ENCODE measurements at regions not wholly inside any gene's neighbourhood (a gene's known extent, or its start where the extent isn't known, plus 50 kb on each side); places are given as distances from the start of the nearest gene placed in this dataset.

DNA sequence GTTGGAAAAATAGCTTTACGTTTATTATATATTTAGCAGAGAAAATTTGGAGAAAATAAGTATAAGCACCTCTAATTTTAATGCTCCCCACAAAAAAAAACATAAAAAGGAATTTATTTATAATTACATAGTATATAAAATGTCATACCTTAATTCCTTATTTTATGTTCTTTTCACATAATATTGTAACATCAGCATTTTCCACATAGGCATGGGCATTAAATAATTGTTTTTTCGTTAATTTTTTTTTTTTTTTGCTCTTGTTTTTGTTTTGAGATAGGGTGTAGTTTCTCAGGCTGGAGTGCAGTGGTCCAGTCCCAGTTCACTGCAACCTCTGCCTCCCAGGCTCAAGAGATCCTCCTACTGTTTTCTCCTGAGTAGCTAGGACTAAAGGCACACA, 329.8 kb upstream of the FOXG1 start:
- TF ChIP-seq CREB1 (IDR thresholded peaks at IDR 0.05; ENCODE audit: low read depth) (no peak), FOXM1 (IDR thresholded peaks at IDR 0.05; ENCODE audit: borderline replicate concordance, low read depth) (no peak), RAD21 (IDR thresholded peaks at IDR 0.05; ENCODE audit: low read depth) (no peak), CEBPB (IDR thresholded peaks at IDR 0.05) (no peak), TAF1 (IDR thresholded peaks at IDR 0.05; ENCODE audit: low read depth) (no peak), ZBTB7A (IDR thresholded peaks at IDR 0.05; ENCODE audit: low read depth) (no peak), NFIC (IDR thresholded peaks at IDR 0.05) (no peak), EP300 (IDR thresholded peaks at IDR 0.05; ENCODE audit: borderline replicate concordance) (no peak), TCF12 (IDR thresholded peaks at IDR 0.05; ENCODE audit: low read depth) (no peak), YY1 (IDR thresholded peaks at IDR 0.05; ENCODE audit: low read depth) (no peak), EGR1 (IDR thresholded peaks at IDR 0.05) (no peak), TEAD4 (IDR thresholded peaks at IDR 0.05) (no peak)
- TF ChIP-seq, protein P1, sequence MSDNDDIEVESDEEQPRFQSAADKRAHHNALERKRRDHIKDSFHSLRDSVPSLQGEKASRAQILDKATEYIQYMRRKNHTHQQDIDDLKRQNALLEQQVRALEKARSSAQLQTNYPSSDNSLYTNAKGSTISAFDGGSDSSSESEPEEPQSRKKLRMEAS (IDR thresholded peaks at IDR 0.05): no peak
- TF ChIP-seq, protein P2, sequence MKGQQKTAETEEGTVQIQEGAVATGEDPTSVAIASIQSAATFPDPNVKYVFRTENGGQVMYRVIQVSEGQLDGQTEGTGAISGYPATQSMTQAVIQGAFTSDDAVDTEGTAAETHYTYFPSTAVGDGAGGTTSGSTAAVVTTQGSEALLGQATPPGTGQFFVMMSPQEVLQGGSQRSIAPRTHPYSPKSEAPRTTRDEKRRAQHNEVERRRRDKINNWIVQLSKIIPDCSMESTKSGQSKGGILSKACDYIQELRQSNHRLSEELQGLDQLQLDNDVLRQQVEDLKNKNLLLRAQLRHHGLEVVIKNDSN (IDR thresholded peaks at IDR 0.05): no peak
- TF ChIP-seq, protein P3, sequence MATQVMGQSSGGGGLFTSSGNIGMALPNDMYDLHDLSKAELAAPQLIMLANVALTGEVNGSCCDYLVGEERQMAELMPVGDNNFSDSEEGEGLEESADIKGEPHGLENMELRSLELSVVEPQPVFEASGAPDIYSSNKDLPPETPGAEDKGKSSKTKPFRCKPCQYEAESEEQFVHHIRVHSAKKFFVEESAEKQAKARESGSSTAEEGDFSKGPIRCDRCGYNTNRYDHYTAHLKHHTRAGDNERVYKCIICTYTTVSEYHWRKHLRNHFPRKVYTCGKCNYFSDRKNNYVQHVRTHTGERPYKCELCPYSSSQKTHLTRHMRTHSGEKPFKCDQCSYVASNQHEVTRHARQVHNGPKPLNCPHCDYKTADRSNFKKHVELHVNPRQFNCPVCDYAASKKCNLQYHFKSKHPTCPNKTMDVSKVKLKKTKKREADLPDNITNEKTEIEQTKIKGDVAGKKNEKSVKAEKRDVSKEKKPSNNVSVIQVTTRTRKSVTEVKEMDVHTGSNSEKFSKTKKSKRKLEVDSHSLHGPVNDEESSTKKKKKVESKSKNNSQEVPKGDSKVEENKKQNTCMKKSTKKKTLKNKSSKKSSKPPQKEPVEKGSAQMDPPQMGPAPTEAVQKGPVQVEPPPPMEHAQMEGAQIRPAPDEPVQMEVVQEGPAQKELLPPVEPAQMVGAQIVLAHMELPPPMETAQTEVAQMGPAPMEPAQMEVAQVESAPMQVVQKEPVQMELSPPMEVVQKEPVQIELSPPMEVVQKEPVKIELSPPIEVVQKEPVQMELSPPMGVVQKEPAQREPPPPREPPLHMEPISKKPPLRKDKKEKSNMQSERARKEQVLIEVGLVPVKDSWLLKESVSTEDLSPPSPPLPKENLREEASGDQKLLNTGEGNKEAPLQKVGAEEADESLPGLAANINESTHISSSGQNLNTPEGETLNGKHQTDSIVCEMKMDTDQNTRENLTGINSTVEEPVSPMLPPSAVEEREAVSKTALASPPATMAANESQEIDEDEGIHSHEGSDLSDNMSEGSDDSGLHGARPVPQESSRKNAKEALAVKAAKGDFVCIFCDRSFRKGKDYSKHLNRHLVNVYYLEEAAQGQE (IDR thresholded peaks at IDR 0.05; ENCODE audit: low read depth): no peak

DNA sequence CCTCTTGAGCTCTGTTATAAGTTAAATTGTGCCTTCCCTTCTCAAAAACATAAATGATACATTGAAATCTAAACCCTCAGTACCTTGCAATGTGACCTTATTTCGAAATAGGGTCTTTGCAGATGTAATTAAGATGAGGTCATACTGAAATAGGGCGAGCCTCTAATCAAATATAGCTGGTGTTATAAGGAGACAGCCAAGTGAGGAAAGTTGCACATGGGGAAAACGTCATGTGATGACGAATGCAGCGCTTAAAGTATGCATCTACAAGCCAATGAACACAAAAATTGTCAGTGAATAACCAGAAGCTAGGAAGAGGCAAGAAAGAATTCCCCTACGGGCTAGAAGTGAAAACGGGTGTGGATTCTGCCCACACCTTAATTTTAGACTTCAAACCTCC, 305.2 kb upstream of the FOXG1 start:
- TF ChIP-seq TEAD4 (IDR thresholded peaks at IDR 0.05) (no peak), EGR1 (IDR thresholded peaks at IDR 0.05) (no peak), EP300 (IDR thresholded peaks at IDR 0.05; ENCODE audit: borderline replicate concordance) (no peak), NFIC (IDR thresholded peaks at IDR 0.05) (no peak), TAF1 (IDR thresholded peaks at IDR 0.05; ENCODE audit: low read depth) (no peak), CREB1 (IDR thresholded peaks at IDR 0.05; ENCODE audit: low read depth) (no peak), YY1 (IDR thresholded peaks at IDR 0.05; ENCODE audit: low read depth) (no peak), FOXM1 (IDR thresholded peaks at IDR 0.05; ENCODE audit: borderline replicate concordance, low read depth) (no peak), ZBTB7A (IDR thresholded peaks at IDR 0.05; ENCODE audit: low read depth) (no peak)
- TF ChIP-seq, protein P2 (IDR thresholded peaks at IDR 0.05): no peak
- TF ChIP-seq, protein P1 (IDR thresholded peaks at IDR 0.05): no peak

DNA sequence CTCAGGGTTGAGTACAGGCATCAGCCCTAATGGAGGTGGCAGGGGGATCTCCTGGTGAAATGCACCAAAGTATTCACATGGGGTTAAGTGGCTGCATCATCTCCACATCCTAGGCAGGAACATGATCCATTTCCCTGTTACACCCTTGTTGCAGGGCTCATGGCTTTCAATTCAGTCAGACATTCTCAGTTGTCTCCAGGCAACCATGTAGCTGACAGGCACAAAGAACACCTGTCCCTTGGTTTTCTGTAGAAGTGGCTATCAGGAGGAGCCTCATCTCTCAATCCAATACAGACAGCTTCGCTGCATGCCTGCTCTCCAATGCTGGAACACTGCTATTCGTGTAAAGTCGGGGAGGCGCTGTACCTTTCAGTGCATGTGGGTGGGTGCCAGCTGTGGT, 299.0 kb upstream of the FOXG1 start:
- no peak for TF ChIP-seq CREB1 (IDR thresholded peaks at IDR 0.05; ENCODE audit: low read depth)

DNA sequence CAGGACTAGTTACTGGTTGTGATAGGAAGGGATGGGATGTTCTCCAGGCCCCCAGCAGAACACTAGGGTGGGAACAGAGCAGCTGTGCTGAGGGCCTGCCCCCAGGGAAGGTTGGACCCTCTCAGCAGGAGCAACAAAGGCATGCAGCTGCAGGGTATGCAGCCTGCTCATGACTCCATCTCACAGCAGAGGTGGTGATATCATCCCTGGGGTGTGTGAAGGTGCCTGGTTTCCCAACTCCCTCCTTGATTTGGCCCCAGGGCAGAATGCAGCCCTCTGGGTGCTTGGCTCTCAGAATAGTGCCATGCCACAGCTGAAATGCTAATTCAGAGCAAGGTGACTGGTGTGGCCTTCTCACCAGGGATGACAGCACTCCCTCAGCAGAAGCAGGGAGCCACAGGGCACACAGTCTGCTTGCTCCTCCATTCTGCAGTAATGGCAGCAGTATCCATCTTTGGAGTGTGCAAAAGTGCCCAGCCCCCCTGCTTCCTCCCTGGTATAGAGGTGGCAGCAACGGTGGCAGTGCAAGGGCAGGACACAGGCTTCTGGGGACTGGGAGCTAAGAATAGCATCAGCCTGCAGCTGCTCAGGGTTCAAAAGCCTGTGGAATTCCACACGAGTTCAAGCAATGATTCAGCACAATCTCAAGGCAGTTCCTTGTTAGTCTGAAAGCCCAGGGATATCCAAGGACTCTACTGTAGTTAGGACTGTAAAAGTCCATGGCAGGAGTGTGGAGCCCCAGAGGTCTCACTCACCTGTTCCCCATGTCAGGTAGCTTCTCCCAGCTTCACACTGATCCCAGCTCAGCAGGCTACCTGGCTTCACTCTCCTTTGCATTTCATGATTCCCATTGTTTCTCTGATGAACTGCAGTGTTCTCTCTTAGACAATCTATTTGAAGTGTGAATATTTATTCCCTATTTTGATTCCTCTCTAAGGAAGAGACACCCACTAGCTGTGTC, 298.1 kb upstream of the FOXG1 start:
- no peak for TF ChIP-seq TAF1 (IDR thresholded peaks at IDR 0.05; ENCODE audit: low read depth)
- no peak for TF ChIP-seq RAD21 (IDR thresholded peaks at IDR 0.05; ENCODE audit: low read depth)
- TF ChIP-seq, protein P3 (IDR thresholded peaks at IDR 0.05; ENCODE audit: low read depth): no peak
- no peak for TF ChIP-seq EGR1 (IDR thresholded peaks at IDR 0.05)
- TF ChIP-seq, protein P2 (IDR thresholded peaks at IDR 0.05): no peak
- TF ChIP-seq CEBPB (IDR thresholded peaks at IDR 0.05): no peak
- no peak for TF ChIP-seq TEAD4 (IDR thresholded peaks at IDR 0.05)
- TF ChIP-seq CREB1 (IDR thresholded peaks at IDR 0.05; ENCODE audit: low read depth): no peak
- TF ChIP-seq, protein P1 (IDR thresholded peaks at IDR 0.05): no peak
- no peak for TF ChIP-seq TCF12 (IDR thresholded peaks at IDR 0.05; ENCODE audit: low read depth)
